Neuronal stem cell (in vitro differentiated cells): ENCODE measurements at regions not wholly inside any gene's neighbourhood (a gene's known extent, or its start where the extent isn't known, plus 50 kb on each side); places are given as distances from the start of the nearest gene placed in this dataset.
"Not testable (repeated sequence)": the region's sequence is repeated elsewhere in the genome, so short reads cannot be mapped to it uniquely, and the experiment has no call there.

Experiments
- DNase-seq: peaks from one replicate; pipeline ENCODE4 v3.0.0-alpha.2; 2013; ENCODE audit warnings: low spot score
- H2AFZ ChIP-seq: one replicate; pipeline ENCODE4 v1.6.1; 2013; ENCODE audit warnings: mild to moderate bottlenecking, low read length, inconsistent platforms
- H2AK5ac ChIP-seq: 2 replicates; pipeline ENCODE4 v1.6.1; 2013; ENCODE audit warnings: low read depth, mild to moderate bottlenecking, inconsistent platforms, low read length, moderate library complexity, mixed read lengths
- H2BK120ac ChIP-seq: 2 replicates; pipeline ENCODE4 v1.6.1; 2013; ENCODE audit warnings: low read depth, mild to moderate bottlenecking, inconsistent platforms, low read length, moderate library complexity, mixed read lengths
- H2BK12ac ChIP-seq: one replicate; pipeline ENCODE4 v1.6.1; 2013; ENCODE audit warnings: low read length, inconsistent platforms
- H2BK15ac ChIP-seq: 2 replicates; pipeline ENCODE4 v1.6.1; 2013; ENCODE audit warnings: mild to moderate bottlenecking, low read length, inconsistent platforms, mixed read lengths
- H2BK5ac ChIP-seq: one replicate; pipeline ENCODE4 v1.6.1; 2013; ENCODE audit warnings: inconsistent platforms, mild to moderate bottlenecking, low read length, moderate library complexity
- H3K14ac ChIP-seq: one replicate; pipeline ENCODE4 v1.6.1; 2013; ENCODE audit warnings: low read length, inconsistent platforms
- H3K18ac ChIP-seq: 2 replicates; pipeline ENCODE4 v1.6.1; 2013; ENCODE audit warnings: low read length, inconsistent platforms
- H3K23ac ChIP-seq: 2 replicates; pipeline ENCODE4 v1.6.1; 2013; ENCODE audit warnings: low read depth, mild to moderate bottlenecking, mixed read lengths, low read length, inconsistent platforms; ENCODE audit not compliant: poor library complexity
- H3K27ac ChIP-seq: replicated peaks from 3 replicates; pipeline ENCODE4 v1.5.1; 2013; ENCODE audit warnings: low read length, inconsistent platforms
- H3K27me3 ChIP-seq, 3 experiments: 2 replicates each; pipeline ENCODE4 v1.6.1; 2013; ENCODE audit warnings: low read length in 3 of 3, mild to moderate bottlenecking in 2 of 3, inconsistent platforms in 1 of 3, low read depth in 1 of 3, mixed read lengths in 1 of 3, moderate library complexity in 1 of 3; ENCODE audit not compliant: control insufficient read depth in 3 of 3, insufficient read depth in 3 of 3
- H3K36me3 ChIP-seq, 2 donors: replicated peaks in 1 of 2; 2 replicates each; pipeline ENCODE4 v1.6.1; 2013; ENCODE audit warnings: low read length in 2 of 2; ENCODE audit not compliant: control insufficient read depth in 2 of 2, insufficient read depth in 2 of 2
- H3K4ac ChIP-seq: 2 replicates; pipeline ENCODE4 v1.6.1; 2013; ENCODE audit warnings: inconsistent platforms, mild to moderate bottlenecking, low read length, moderate library complexity
- H3K4me1 ChIP-seq, 2 donors: 1 replicate in 1 of 2; 2 replicates in 1 of 2; pipeline ENCODE4 v1.6.1; 2013; ENCODE audit warnings: low read length in 2 of 2, low read depth in 1 of 2; ENCODE audit not compliant: control insufficient read depth in 2 of 2, insufficient read depth in 1 of 2
- H3K4me2 ChIP-seq: one replicate; pipeline ENCODE4 v1.6.1; 2013; ENCODE audit warnings: mild to moderate bottlenecking, low read length, inconsistent platforms; ENCODE audit not compliant: insufficient read depth, poor library complexity, severe bottlenecking
- H3K4me3 ChIP-seq, 2 donors: 2 replicates each; pipeline ENCODE4 v1.5.1; 2013; ENCODE audit warnings: low read length in 2 of 2, mild to moderate bottlenecking in 2 of 2, inconsistent platforms in 1 of 2, moderate library complexity in 1 of 2
- H3K79me1 ChIP-seq: one replicate; pipeline ENCODE4 v1.6.1; 2013; ENCODE audit warnings: low read depth, mild to moderate bottlenecking, inconsistent platforms, low read length, moderate library complexity
- H3K9ac ChIP-seq: one replicate; pipeline ENCODE4 v1.6.1; 2013; ENCODE audit warnings: mild to moderate bottlenecking, low read depth, low read length, inconsistent platforms; ENCODE audit not compliant: poor library complexity
- H3K9me3 ChIP-seq, 2 donors: replicated peaks in 1 of 2; 2 replicates each; pipeline versions ENCODE3 to v1.6.1; 2013; ENCODE audit warnings: low read length in 2 of 2, mild to moderate bottlenecking in 2 of 2, inconsistent platforms in 1 of 2, low read depth in 1 of 2, mixed read lengths in 1 of 2, moderate library complexity in 1 of 2; ENCODE audit not compliant: control insufficient read depth in 2 of 2, insufficient read depth in 1 of 2
- H4K8ac ChIP-seq: one replicate; pipeline ENCODE4 v1.6.1; 2013; ENCODE audit warnings: low read depth, mild to moderate bottlenecking, inconsistent platforms, low read length, moderate library complexity
- H4K91ac ChIP-seq: one replicate; pipeline ENCODE4 v1.6.1; 2013; ENCODE audit warnings: low read length, low read depth, mild to moderate bottlenecking, inconsistent platforms; ENCODE audit not compliant: poor library complexity
- WGBS, 2 donors: extraction: QIAGEN DNeasy Blood & Tissue Kit; methylation state at CpG; one replicate each; pipeline ENCODE4 v1.1.7; 2013; ENCODE audit warnings: missing lambda C conversion rate in 2 of 2, mixed read lengths in 1 of 2; ENCODE audit not compliant: insufficient read length in 2 of 2, insufficient replicate concordance in 1 of 2; ENCODE audit errors: extremely low coverage in 2 of 2; 5-methylcytosine and 5-hydroxymethylcytosine counted together

DNA sequence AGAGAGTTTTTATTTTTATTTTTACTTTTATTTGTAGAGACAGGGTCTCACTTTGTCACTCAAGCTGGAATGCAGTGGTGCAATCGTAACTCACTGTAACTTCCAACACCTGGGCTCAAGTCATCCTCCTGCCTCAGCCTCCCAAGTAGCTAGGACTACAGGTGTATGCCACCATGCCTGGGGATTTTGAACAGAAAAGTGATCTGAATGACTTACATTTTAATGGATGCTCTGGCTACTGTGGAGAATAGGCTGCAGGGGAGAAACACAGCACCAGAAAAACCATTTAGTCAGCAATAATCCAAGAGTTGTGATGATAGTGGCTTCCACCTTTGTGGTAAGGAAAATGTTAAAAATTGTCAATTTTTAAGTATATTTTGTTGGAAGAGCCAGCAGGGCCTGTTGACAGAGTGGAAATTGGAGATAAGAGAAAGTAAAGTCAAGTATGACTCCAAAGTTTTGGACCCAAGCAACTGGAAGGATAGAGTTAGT, 106.0 kb upstream of the LOC128125822 start:
- Histone ChIP-seq H3K9ac (no peak overlapping the region), H3K27ac (no peak overlapping the region), H4K8ac (no peak overlapping the region), H3K79me1 (no peaks in the 10 kb centered on the region), H2AFZ (no peak overlapping the region), H2BK120ac (no peak overlapping the region), H2BK5ac (no peak overlapping the region), H3K9me3 (no peaks in the 10 kb centered on the region), H3K23ac (no peak overlapping the region), H3K27me3 (no peaks in the 10 kb centered on the region), H2AK5ac (no peak overlapping the region), H2BK15ac (no peak overlapping the region), H3K36me3 (no peaks in the 10 kb centered on the region), H3K4me3 (no peak overlapping the region), H3K4ac (no peak overlapping the region), H3K18ac (no peak overlapping the region), H4K91ac (no peak overlapping the region), H3K14ac (no peak overlapping the region), H3K4me1 (no peaks in the 10 kb centered on the region), H2BK12ac (no peak overlapping the region), H3K4me2 (no peak overlapping the region)
- WGBS, 2 donors: no CpG with 5 or more reads among the region's 1 CpG
- no peak for DNase-seq

DNA sequence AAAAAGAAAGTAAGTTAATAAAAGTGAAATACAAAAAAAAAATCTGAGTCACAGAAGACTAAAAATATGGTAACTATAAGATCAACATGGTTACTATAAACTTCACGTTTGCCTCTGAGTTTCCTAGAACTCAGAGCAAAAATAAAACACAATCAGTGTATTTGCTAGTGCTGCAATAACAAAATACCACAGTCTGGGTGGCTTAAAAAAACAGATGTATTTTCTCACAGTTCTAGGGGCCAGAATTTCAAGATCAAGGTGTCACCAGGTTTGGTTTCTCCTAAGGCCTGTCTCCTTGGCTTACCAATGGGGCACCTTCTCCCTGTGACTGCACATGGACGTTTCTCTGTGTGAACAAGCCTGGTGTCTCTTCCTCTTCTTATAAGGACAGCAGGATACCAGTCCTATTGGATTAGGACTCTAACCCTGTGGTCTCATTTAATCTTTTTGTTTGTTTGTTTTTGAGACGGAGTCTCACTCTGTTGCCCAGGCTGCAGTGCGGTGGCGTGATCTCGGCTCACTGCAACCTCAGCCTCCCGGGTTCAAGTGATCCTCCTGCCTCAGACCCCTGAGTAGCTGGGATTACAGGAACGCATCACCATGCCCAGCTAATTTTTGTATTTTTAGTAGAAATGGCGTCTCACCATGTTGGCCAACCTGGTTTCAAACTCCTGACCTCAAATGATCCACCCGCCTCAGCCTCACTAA, 104.9 kb upstream of the LOC128125822 start:
- no CpG with 5 or more reads among the region's 10 CpGs for WGBS, 2 donors
- Histone ChIP-seq H4K91ac (no peak overlapping the region), H2BK5ac (no peak overlapping the region), H3K23ac (no peak overlapping the region), H3K27ac (no peak overlapping the region), H3K18ac (no peak overlapping the region), H3K27me3 (no peaks in the 10 kb centered on the region), H3K4me3 (no peak overlapping the region), H2AFZ (no peak overlapping the region), H3K9me3 (no peaks in the 10 kb centered on the region), H2BK12ac (no peak overlapping the region), H3K9ac (no peak overlapping the region), H3K4ac (no peak overlapping the region), H2BK120ac (no peak overlapping the region), H3K36me3 (no peaks in the 10 kb centered on the region), H3K4me2 (no peak overlapping the region), H2BK15ac (no peak overlapping the region), H3K4me1 (no peaks in the 10 kb centered on the region), H3K14ac (no peak overlapping the region), H2AK5ac (no peak overlapping the region), H4K8ac (no peak overlapping the region), H3K79me1 (no peaks in the 10 kb centered on the region)
- no peak for DNase-seq

DNA sequence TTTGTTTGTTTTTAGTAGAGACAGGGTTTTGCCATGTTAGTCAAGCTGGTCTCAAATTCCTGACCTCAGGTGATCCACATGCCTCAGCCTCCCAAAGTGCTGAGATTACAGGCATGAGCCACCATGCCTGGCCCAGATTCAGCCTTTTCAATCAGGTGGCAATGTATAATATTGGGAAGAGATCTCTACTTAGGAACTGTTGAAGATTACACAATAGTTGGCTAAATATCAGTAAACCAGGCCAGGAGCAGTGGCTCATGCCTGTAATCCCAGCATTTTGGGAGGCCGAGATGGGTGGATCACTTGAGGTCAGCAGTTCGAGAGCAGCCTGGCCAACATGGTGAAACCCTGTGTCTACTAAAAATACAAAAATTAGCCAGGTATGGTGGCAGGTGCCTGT, 101.1 kb upstream of the LOC128125822 start:
- H2BK5ac ChIP-seq, H3K14ac ChIP-seq, H3K79me1 ChIP-seq, H2AFZ ChIP-seq, H2BK12ac ChIP-seq, H3K27ac ChIP-seq, H3K9ac ChIP-seq, H2AK5ac ChIP-seq, H4K91ac ChIP-seq, H3K36me3 ChIP-seq, H3K4me2 ChIP-seq, H3K9me3 ChIP-seq, H3K4ac ChIP-seq, DNase-seq, H2BK120ac ChIP-seq, H3K4me3 ChIP-seq, H3K27me3 ChIP-seq, H3K18ac ChIP-seq, H2BK15ac ChIP-seq, H3K4me1 ChIP-seq, H3K23ac ChIP-seq, H4K8ac ChIP-seq: not testable (repeated sequence)
- no CpG with 5 or more reads among the region's 2 CpGs for WGBS, 2 donors

DNA sequence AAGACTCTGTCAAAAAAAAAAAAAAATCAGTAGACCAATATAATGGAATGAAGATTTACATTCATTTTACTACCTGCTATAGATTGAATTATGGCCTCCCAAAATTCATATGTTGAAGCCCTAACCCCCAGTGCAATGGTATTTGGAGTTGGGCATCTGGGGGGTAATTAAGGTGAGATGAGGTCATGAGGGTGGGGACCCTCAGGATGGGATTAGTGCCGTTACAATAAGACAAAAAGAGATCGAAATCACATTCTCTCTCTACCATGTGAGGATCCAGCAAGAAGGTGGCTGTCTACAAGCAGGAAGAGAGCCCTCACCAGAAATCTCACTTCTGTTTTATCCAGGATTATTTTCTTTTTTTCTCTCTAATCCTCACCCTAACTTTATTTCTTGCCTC, 100.6 kb upstream of the LOC128125822 start:
- Histone ChIP-seq H2AFZ (no peak overlapping the region), H2BK5ac (no peak overlapping the region), H3K18ac (no peak overlapping the region), H2BK12ac (no peak overlapping the region), H2BK120ac (no peak overlapping the region), H2BK15ac (no peak overlapping the region), H3K4me1 (no peaks in the 10 kb centered on the region), H3K4me2 (no peak overlapping the region), H3K9ac (no peak overlapping the region), H3K4me3 (no peak overlapping the region), H3K27ac (no peak overlapping the region), H3K4ac (no peak overlapping the region), H4K8ac (no peak overlapping the region), H3K14ac (no peak overlapping the region), H2AK5ac (no peak overlapping the region), H3K36me3 (no peaks in the 10 kb centered on the region), H3K79me1 (no peaks in the 10 kb centered on the region), H3K27me3 (no peaks in the 10 kb centered on the region), H3K9me3 (no peaks in the 10 kb centered on the region), H4K91ac (no peak overlapping the region), H3K23ac (no peak overlapping the region)
- WGBS, 2 donors: no CpG with 5 or more reads among the region's 2 CpGs
- DNase-seq: no peak
